ENCODE measurements at regions not wholly inside any gene's neighbourhood (a gene's known extent, or its start where the extent isn't known, plus 50 kb on each side); places are given as distances from the start of the nearest gene placed in this dataset.

GRCh38 chr1:55280731-55281130 lies 65.6 kb upstream of the USP24 start:
- no peak for TF ChIP-seq ZFX (CRISPR knock-in tag; IDR thresholded peaks at IDR 0.05; ENCODE audit: low read depth)
- no peak for TF ChIP-seq NR2C2 (CRISPR knock-in tag; IDR thresholded peaks at IDR 0.05; ENCODE audit: borderline replicate concordance)
